HG03196 (cell line): ENCODE measurements at regions not wholly inside any gene's neighbourhood (a gene's known extent, or its start where the extent isn't known, plus 50 kb on each side); places are given as distances from the start of the nearest gene placed in this dataset.

ENCODE experiments used
- ATAC-seq: cut with Tn5 transposase; IDR thresholded peaks from one replicate; pipeline ENCODE4 v1.9.1; 2021; ENCODE audit not compliant: unreplicated experiment

DNA sequence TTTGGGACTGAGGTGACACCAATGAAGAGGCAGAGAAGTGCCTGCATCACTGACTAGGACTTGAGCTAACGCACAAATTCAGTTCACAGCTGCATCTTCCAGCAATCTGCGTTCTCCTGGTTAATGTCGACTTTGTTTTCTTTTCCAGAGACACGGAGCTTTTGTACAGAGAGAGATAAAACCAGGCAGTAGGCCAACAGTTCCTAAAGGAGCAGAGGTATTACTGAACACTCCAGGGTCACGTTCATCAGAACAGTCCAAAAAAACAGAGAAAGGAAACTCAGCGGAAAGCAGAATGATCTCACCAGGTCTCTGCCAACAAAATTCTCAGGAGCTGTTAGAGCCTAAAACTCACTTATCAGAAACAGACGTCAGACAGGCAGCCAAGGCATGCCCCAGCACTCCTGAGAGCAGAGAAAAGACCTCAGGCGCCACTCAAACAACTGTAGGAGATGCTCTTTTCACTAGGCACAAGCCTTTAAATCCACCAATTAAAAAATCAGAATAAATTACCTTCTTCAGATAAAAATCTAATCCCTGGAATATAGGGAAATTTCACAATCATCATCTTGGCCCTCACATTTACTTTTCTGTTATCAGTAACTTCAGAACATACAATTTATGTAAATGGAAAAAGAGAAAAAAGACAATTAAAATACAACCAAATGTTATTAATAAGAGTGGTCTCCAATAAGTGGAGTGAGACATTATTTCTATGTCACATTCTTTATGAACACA lies 95.9 kb upstream of the SPTBN1 start:
- ATAC-seq: no peak

DNA sequence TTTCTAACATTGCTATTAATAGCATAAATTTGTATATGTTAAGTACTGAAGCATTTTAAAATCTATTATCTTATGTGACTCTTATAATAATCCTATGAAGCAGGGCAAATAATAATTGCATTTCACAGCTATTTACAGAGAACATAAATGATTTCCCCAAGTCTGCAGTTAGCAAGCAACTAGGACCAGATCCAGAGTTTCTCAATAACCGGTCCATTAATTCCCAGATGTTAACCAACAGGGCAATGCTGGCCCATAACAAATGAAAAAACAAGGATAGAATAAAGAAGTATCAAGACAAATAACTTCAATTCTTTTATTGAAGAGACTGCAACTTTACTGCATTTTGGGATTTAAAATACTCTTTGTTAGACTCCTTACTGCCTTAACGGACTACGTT lies 91.7 kb upstream of the SPTBN1 start:
- ATAC-seq: no peak

DNA sequence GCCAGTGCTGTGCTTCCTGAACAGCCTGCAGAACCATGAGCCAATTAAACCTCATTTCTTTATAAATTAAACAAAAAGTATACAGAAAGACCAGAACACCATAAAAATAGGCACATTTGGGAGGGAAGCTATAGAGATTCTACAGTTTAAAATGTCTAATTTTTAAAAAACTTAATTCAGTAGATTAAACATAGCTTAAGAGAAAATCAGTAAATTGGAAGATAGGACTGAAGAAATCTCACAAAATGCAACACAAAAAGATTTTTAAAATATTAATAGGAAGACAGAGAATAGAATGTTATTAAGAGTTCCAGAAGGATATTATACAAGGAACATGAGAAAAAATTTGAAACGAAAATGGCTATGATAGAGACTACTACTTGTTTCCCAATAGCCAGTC lies 90.5 kb upstream of the SPTBN1 start:
- ATAC-seq: no peak

DNA sequence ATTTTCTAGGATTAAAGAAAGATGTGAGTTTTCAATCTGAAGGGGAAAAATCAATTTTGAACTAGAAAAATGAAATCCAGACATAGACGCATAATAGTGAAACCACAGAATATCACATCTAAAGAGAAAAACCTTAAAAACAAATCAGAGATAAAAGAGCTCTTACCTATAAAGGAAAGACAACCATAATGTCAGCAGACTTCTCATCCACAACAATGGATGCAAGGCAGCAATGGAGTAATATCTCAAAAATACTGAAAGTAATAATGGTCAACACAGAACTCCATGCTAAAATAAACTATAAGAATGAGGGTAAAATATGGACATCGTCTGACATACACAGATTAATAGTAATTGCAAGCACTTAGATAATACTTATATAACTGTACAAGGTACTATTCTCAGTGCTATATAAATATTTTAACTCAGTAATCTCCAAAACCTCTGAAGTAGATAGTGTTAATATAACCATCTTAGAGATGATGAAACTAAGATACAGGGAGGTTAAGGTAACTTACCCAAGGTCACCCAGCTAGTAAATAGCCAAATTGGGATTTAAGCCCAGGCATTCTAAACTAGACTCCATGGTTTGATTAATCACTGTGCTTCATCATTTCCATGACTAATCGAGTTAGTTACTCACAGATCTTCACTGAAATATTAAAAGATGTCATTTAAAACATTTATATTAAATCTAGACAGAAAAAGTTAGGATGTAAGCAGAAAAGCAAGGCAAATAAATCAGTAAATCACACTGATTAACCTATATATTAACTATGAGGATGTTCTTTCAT lies 89.4 kb upstream of the SPTBN1 start:
- ATAC-seq: no peak

- no peak for ATAC-seq
These were observed 85.6 kb upstream of the SPTBN1 start for GRCh38 chr2:54370405-54371104.

DNA sequence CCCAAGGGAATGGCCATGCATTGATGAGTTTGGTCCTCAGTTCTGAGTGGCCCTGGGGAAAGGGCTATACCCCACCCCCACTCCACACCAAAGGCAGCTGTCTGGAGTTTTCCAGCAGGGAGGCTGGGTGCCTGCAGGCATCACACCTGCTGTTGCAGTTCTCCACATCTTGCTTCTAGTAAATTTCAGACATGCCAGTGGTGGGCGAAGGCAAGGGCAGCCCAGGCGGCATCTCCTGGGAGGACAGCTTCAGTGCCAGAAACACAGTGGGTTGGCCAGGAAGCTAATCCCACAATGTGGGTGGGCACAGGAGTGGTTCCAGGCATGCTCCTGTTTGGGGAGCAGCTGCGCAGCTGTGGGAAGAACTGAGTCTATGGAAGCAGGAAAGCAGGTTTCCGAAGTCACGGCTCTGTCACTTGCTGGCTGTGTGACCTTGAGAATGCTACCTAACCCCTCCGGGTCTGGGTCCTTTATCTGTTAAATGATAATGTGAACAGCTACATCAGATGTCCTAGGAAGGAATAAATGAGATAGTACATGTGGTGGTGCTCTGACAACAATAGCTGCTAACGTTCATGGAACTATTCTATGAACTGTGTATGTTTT lies 84.6 kb upstream of the SPTBN1 start:
- ATAC-seq: no peak

- ATAC-seq: no peak
These were observed 83.8 kb upstream of the SPTBN1 start for GRCh38 chr2:54372361-54372760.

GRCh38 chr2:54373855-54374254 lies 82.3 kb upstream of the SPTBN1 start:
- no peak for ATAC-seq

GRCh38 chr2:54374591-54375364 lies 81.3 kb upstream of the SPTBN1 start:
- ATAC-seq: no peak

DNA sequence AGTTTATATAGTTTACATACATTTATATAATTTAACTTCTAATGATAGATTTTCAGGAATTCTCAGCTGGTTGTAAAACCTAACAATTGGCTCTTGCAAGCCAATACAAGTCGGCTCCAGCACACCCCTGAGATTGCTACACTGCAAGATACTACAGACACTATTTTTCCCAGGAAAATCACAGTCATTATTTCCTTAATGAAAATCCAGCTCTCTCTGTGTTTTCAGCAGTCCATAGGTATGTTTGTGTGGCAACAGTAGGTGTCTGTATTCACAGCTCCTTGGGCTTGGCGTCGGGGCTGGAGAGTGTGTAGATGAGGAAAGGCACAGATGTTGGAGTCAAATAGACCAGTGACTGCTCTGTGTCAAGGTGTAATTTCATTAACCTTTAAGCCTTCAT lies 78.7 kb upstream of the SPTBN1 start:
- ATAC-seq: no peak

- ATAC-seq: no peak
These were observed 78.1 kb upstream of the SPTBN1 start for GRCh38 chr2:54377901-54378493.

DNA sequence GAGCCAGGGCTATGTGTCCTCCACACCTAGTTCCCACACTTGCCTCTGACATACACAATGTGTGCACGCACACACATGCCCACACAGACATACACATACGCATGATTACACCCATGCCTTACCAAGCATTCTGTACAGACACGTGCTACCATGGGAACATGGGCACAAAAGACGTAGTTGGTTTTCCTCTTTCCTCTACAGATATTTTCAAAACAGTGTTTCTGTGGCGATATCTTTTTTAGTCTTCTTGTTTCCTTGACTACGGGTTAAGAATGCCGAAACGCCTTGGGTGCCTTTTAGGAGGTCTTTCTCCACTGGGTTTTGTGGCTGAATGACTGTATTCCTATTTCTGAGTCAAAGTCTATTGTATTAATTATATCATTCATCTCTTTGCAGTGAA lies 75.5 kb upstream of the SPTBN1 start:
- no peak for ATAC-seq

DNA sequence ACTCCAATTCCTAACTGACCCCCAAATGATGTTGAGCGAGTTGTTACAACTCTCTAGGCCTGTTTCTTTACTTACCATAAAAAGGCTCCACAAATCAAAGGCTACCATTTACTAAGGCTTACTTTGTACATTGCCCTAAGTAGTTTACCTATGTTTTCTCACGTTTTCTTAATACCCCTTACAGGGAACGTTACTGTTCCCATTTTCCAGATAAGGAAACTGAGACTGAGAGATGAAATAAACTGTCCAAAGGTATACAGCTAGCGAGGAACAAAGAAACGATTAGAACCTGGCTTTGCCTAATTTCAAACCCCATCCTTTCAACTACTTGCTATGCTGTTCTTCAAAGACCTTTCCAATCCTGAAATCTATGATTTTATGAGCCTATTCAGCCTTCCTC lies 74.8 kb upstream of the SPTBN1 start:
- ATAC-seq: no peak

- ATAC-seq: no peak
These were observed 73.5 kb upstream of the SPTBN1 start for GRCh38 chr2:54382601-54383000.

DNA sequence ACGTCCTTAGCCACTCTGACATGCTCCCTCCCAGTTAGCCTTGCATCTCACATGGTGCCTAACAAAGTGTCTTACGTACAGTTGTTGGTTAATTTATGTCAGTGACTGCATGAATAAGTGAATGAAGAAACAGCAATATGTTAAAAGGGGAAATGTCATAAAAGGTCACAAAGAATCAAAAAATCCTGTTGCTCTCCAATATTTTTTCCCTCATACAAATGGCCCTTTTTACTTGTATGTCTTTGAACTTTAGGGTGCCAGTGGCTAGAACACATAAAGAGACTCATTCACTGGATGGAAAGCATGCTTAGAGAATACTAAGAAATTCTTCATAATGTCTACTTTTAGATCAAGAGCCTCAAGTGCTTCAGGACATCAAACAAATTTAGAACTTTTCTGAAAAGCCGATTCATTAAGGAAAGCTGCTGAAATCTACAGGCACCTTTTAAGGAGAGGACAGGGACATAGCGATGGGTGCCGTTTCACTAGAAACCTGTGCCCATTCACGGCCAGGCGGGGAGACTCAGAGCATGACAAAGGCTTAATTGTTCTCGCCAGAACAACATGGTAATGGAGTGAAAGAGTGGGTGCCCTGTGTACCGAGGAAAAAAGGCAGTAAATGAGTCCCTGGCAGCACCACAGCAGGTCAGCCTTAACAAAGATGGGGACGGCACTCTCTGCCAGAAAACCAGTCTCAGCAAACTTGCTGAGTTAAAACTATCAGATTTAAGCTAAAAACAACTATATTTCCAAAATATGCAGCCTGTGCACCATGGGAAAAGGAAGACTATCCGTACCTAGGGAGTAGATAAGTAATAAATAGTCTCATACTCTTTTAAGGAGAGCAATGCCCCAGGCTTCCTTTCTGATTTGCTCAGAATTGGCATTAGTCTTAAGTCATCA lies 71.6 kb upstream of the SPTBN1 start:
- no peak for ATAC-seq

- ATAC-seq: no peak
These were observed 70.9 kb upstream of the SPTBN1 start for GRCh38 chr2:54385271-54385670.

DNA sequence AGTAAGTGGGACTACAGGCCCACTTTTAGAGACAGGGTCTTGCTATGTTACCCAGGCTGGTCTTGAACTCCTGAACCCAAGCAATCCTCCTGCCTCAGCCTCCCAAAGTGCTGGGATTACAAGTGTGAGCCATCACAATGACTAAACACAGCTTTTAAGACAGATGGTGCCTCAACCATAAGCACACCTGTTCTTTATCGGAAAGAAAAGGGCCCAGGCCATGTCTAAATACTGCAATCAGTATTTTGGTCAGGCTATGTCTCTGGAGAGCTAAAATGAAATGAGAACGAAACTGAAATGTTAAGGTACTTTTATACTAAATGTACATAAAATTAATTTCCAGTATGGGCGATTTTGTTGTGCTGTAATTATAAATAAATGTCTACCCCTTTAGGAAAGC lies 69.5 kb upstream of the SPTBN1 start:
- ATAC-seq: no peak

GRCh38 chr2:54387059-54387991 lies 68.8 kb upstream of the SPTBN1 start:
- ATAC-seq: peak; percentile 62
